ENCODE measurements at regions not wholly inside any gene's neighbourhood (a gene's known extent, or its start where the extent isn't known, plus 50 kb on each side); places are given as distances from the start of the nearest gene placed in this dataset.

DNA sequence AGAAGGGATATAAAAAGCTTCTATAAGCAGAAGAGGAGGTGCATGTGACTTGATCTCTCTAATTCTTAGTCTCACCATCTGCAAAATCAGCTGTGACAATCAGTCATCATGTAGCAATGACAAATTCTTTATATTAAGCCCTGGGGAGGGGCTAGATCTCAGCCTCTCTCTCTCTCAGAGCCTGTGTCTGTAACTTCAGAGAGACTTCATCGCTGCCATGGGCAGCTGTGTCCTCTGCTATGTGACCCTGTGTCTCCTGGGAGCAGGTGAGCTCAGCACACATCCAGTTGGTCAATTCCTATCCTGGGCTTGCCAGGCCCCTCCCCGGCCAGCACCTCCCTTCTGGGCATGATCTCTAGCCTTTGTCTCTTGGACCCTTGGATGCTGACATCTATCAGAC, 109.6 kb downstream of the ANKRD18B start:
- TF ChIP-seq CTCF (IDR thresholded peaks at IDR 0.05) (no peak), EP300 (IDR thresholded peaks at IDR 0.05) (no peak)
